ENCODE measurements at regions not wholly inside any gene's neighbourhood (a gene's known extent, or its start where the extent isn't known, plus 50 kb on each side); places are given as distances from the start of the nearest gene placed in this dataset.

DNA sequence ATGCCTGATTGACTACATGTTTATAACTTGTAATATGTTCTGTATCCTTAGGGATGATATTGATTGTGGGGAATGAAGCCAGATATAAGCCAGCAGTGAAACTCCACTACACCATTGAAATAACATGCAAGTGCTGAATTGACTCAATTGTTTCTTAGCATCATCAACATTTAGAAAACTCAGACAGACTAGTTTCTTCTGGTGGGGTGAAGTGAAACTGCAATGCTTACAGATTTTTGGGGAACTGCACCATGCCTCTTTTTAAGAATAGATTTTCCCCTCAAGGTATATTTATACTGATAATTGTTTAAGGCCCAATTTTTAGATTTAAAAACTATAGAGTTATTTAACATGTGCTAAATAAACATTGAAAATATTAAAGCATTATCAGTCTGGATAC lies 1044.6 kb upstream of the EYS start:
- TF ChIP-seq, protein P1, sequence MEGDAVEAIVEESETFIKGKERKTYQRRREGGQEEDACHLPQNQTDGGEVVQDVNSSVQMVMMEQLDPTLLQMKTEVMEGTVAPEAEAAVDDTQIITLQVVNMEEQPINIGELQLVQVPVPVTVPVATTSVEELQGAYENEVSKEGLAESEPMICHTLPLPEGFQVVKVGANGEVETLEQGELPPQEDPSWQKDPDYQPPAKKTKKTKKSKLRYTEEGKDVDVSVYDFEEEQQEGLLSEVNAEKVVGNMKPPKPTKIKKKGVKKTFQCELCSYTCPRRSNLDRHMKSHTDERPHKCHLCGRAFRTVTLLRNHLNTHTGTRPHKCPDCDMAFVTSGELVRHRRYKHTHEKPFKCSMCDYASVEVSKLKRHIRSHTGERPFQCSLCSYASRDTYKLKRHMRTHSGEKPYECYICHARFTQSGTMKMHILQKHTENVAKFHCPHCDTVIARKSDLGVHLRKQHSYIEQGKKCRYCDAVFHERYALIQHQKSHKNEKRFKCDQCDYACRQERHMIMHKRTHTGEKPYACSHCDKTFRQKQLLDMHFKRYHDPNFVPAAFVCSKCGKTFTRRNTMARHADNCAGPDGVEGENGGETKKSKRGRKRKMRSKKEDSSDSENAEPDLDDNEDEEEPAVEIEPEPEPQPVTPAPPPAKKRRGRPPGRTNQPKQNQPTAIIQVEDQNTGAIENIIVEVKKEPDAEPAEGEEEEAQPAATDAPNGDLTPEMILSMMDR (IDR thresholded peaks at IDR 0.05 in 2 of 3, conservative IDR thresholded peaks at IDR 0.05 in 1 of 3; ENCODE audit: control insufficient read depth in 2 of 3, extremely low read depth in 1 of 3, insufficient read depth in 1 of 3, low read depth in 3 of 3, low read length in 3 of 3), result no peak
- no peak for TF ChIP-seq EP300 (IDR thresholded peaks at IDR 0.05; ENCODE audit: borderline replicate concordance in 1 of 2, control insufficient read depth in 1 of 2, low read depth in 2 of 2, low read length in 2 of 2)
- TF ChIP-seq, protein P2, sequence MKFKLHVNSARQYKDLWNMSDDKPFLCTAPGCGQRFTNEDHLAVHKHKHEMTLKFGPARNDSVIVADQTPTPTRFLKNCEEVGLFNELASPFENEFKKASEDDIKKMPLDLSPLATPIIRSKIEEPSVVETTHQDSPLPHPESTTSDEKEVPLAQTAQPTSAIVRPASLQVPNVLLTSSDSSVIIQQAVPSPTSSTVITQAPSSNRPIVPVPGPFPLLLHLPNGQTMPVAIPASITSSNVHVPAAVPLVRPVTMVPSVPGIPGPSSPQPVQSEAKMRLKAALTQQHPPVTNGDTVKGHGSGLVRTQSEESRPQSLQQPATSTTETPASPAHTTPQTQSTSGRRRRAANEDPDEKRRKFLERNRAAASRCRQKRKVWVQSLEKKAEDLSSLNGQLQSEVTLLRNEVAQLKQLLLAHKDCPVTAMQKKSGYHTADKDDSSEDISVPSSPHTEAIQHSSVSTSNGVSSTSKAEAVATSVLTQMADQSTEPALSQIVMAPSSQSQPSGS (IDR thresholded peaks at IDR 0.05; ENCODE audit: low read length), result no peak
- TF ChIP-seq HDAC2 (IDR thresholded peaks at IDR 0.05), result no peak
